GM12864 (cell line): ENCODE measurements at regions not wholly inside any gene's neighbourhood (a gene's known extent, or its start where the extent isn't known, plus 50 kb on each side); places are given as distances from the start of the nearest gene placed in this dataset.
"Not testable (repeated sequence)": the region's sequence is repeated elsewhere in the genome, so short reads cannot be mapped to it uniquely, and the experiment has no call there.

Experiments
- DNase-seq: peaks from one replicate; pipeline ENCODE4 v3.0.0-alpha.2; 2011; ENCODE audit warnings: low read depth
- H3K4me3 ChIP-seq: 2 replicates; pipeline ENCODE4 v1.5.1; 2011; ENCODE audit warnings: mild to moderate bottlenecking, low read depth, low read length, control low read depth
- TF ChIP-seq, protein P1 (sequence below): IDR thresholded peaks from 2 replicates; pipeline ENCODE4 v1.5.1; 2011; ENCODE audit warnings: low read depth, mild to moderate bottlenecking, moderate library complexity, low read length, control low read depth, inconsistent platforms; ENCODE audit errors: missing control alignments

DNA sequence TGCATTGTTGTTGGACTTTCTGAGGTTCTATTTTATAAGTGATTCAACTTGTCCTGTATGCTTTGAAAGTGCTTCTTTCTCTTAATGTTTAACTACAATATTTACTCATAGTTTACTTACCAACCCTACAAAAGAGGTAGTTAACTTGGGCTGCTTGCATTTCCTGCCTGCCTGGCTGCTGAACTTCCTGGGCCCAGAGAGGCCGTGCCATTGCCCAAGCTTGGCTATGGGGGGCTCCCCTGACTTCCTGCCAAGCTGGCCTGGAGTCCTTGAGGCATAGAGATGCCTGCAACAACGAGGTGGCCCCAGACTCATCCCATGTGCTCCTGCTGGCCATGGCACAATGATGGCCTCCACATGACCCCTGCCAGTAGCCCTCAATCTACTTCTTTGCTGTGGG lies 361.6 kb upstream of the PLD5 start:
- no peak overlapping the region for H3K4me3 ChIP-seq
- DNase-seq = no peak
- TF ChIP-seq, protein P1, sequence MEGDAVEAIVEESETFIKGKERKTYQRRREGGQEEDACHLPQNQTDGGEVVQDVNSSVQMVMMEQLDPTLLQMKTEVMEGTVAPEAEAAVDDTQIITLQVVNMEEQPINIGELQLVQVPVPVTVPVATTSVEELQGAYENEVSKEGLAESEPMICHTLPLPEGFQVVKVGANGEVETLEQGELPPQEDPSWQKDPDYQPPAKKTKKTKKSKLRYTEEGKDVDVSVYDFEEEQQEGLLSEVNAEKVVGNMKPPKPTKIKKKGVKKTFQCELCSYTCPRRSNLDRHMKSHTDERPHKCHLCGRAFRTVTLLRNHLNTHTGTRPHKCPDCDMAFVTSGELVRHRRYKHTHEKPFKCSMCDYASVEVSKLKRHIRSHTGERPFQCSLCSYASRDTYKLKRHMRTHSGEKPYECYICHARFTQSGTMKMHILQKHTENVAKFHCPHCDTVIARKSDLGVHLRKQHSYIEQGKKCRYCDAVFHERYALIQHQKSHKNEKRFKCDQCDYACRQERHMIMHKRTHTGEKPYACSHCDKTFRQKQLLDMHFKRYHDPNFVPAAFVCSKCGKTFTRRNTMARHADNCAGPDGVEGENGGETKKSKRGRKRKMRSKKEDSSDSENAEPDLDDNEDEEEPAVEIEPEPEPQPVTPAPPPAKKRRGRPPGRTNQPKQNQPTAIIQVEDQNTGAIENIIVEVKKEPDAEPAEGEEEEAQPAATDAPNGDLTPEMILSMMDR = no peak

DNA sequence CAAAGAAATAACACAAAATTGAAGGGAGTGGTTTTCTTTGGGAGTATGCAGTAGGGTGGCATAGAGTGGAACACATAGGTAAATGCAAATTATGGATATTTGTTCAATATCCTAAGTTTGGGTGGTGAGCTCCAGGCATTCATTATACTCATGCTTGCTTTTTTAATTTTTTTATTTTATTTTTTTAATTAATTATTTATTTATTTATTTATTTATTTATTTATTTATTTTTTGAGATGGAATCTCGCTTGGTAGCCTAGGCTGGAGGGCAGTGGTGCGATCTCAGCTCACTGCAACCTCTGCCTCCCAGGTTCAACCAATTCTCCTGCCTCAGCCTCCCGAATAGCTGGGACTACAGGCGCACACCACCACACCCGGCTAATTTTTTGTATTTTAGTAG lies 355.5 kb upstream of the PLD5 start:
- not testable (repeated sequence) for H3K4me3 ChIP-seq, DNase-seq

DNA sequence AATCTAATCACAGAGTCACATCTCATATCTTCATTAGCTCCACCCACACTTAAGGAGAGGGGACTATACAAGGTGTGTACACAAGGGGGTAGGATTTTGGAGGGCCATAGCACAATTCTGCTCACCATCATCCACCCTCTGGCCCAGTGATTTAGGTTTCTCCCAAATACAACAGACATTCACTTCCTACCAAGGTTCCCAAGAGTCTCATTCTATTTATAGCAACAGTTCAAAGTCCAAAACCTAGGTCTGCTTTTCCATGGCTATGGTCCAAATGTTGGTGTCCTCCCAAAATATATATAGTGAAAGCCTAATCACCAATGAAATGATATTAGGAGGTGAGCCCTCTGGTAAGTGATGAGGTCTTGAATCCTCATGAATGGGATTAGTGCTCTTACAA lies 353.2 kb upstream of the PLD5 start:
- TF ChIP-seq, protein P1 = no peak
- DNase-seq = no peak
- no peak overlapping the region for H3K4me3 ChIP-seq

GRCh38 chr1:242877229-242877628 lies 352.7 kb upstream of the PLD5 start:
- TF ChIP-seq, protein P1 = no peak
- DNase-seq = no peak

GRCh38 chr1:242876030-242876429 lies 351.5 kb upstream of the PLD5 start:
- no peak for DNase-seq
- TF ChIP-seq, protein P1 = no peak
- H3K4me3 ChIP-seq = no peak overlapping the region

More at GRCh38 chr1:242877229-242877628, 352.7 kb upstream of the PLD5 start:
- no peak overlapping the region for H3K4me3 ChIP-seq

- TF ChIP-seq, protein P1 = no peak
- no peak for DNase-seq
These were observed 349.2 kb upstream of the PLD5 start for GRCh38 chr1:242873661-242874060.

DNA sequence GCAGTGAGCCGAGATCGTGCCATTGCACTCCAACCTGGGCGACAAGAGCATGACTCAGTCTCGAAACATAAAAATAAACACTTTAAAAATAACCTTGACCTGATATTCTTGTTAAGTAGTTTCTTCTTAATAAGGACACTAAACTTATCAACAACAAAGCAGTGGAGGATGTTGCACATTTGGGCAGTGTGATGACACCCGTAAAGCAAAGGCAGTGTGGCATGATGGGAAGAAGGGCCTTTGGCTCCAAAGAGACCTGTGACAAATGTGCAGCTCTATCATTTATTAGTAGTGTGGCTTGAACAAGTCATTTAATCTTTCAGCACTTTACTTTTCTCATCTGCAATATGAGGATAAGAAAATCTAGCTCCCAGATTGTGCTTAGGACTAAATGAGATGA lies 348.0 kb upstream of the PLD5 start:
- no peak for DNase-seq
- H3K4me3 ChIP-seq = no peak overlapping the region
- TF ChIP-seq, protein P1 = no peak

More at GRCh38 chr1:242873661-242874060, 349.2 kb upstream of the PLD5 start:
- no peak overlapping the region for H3K4me3 ChIP-seq
